NCI-H2171 treated with DMSO at 0.1 percent for 48 hours (cell line): ENCODE measurements at regions not wholly inside any gene's neighbourhood (a gene's known extent, or its start where the extent isn't known, plus 50 kb on each side); places are given as distances from the start of the nearest gene placed in this dataset.
"Not testable (repeated sequence)": the region's sequence is repeated elsewhere in the genome, so short reads cannot be mapped to it uniquely, and the experiment has no call there.

ENCODE experiments used
- DNase-seq: peaks from one replicate; lab custom pipeline; 2025; lab: John Stamatoyannopoulos, UW

DNA sequence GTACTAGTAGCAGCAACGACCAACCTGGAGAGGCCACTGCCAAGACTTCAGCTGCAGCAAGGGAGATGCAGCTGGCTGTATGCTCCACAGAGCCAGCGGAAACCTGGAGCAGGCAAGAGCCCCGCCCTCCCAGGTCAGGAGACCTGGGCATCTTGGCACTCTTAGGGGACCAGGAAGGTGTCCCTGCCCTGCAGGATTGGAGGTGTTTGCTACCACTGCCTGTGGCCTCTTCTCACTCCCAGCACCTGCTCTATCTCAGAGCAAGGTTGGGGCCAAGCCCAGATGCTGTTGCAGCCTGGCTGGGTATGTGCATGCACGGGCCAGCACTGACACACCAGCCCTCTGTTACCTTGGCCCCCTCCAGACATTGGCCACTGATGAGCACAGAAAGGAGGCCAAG, 1512.8 kb downstream of the REEP3 start:
- DNase-seq: no peak

DNA sequence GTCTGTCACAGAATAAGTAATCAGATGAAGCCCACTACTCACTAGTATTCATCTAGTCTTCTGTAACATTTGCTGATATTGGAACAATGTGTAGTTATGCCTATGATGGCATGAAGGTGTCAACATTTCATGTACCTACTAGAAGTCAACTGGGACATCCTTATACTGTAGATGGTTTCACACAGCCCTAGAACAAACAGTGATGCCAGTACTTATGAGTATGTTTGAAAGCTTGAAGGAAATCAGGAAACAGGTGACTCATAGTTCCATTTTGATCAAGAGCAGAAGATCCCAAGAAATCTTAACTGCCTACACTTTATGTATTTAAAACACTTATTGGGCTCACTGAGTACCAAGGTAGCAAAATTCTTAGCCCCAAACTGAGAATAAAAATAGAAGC, 1519.6 kb downstream of the REEP3 start:
- no peak for DNase-seq

DNA sequence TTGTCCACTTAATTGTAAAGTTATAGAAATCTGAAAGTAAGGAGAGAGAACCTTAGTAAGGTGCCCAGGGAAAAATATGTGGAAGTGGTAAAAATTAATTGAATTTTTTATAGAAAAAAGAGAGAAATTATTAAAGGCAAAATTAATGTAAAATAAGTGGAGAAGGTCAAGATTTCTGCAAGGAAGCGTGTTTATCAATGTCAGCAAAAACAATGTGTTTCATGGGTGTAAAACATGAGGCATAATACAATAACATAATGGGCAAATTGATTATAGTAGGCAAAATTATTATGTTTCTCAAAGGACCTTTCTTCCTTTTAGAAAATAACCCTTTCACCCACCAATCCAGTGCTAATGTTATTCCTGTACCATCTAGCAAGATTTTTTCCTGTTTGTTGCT, 1520.1 kb downstream of the REEP3 start:
- DNase-seq: no peak

DNA sequence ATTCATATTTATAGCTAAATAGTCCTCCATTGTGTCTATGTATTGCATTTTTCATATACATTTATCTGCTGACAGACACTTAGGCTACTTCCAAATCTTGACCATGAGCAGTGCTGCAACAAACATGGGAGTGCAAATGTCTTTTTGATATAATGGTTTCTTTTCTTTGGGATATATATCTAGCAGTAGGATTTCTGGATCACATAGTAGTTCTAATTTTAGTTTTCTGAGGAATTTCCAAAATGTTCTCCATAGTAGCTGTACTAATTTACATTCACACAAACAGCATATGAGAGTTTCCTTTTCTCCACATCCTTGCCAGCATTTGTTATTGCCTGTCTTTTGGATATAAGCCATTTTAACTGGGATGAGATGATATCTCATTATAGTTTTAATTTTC, 1521.3 kb downstream of the REEP3 start:
- DNase-seq: no peak

DNA sequence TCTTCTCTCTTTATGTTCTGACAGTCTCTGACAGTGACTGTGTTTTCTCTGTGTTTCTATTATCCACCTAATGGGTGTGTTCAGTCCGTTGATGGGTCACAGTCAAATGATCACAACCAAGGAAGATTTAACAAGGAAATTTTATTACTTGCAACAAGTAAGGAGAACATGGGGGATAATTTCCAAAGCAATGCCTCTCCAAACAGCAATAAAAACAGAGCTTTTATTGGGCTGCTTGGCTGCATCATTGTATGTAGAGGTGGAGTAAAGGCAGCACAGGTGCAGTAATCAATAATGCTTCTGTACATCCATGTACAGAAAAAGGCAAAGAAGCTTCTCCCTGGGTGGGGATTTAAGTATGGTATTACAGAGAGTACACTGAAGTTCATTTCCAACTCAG, 1525.6 kb downstream of the REEP3 start:
- DNase-seq: no peak

DNA sequence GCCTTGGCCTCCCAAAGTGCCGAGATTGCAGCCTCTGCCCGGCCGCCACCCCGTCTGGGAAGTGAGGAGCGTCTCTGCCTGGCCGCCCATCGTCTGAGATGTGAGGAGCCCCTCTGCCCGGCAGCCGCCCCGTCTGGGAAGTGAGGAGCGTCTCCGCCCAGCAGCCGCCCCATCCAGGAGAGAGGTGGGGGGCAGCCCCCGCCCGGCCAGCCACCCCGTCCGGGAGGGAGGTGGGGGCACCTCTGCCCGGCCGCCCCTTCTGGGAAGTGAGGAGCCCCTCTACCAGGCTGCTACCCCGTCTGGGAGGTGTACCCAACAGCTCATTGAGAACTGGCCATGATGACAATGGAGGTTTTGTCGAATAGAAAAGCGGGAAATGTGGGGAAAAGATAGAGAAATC, 1530.9 kb downstream of the REEP3 start:
- not testable (repeated sequence) for DNase-seq

DNA sequence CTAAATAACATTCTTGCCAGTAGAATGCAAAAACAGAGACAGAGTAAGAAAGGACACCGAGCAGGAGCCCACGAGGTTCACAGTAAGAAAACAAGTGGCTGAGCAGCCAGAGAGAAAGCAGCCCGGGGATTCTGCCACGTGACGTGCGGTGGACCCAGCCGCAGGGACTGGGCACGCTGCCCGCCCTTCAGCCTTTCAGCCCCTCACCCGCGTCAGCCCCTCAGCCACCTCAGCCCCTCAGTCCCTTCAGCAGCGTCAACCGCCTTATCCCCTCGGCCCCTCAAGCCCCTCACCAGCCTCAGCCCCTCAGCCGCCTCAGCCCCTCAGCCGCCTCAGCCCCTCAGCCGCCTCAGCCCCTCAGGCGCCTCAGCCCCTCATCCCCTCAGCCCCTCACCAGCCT, 1532.2 kb downstream of the REEP3 start:
- DNase-seq: not testable (repeated sequence)

DNA sequence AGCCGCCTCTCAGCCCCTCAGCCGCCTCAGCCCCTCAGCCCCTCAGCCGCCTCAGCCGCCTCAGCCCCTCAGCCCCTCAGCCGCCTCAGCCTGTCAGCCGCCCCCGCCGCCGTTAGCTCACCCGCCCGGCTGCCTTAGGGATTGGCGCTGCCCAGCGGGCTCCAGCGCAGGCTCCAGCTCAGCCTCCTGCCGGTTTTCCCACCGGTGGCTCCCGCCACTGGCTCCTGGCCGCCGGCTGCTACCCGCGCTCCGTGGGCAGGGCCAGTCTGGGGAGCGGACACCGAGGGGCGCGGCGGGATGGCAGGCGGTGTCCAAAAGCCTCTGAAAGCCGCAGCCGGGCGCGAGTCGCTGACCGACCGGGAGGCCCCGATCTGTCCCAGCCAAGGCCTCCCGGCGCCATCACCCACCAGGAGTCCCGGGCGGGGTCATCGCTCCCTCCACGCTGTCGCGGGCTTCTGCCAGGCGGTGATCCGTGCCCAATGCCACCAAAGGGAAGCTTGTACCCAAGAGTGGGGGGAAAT, 1532.7 kb downstream of the REEP3 start:
- DNase-seq: not testable (repeated sequence)

DNA sequence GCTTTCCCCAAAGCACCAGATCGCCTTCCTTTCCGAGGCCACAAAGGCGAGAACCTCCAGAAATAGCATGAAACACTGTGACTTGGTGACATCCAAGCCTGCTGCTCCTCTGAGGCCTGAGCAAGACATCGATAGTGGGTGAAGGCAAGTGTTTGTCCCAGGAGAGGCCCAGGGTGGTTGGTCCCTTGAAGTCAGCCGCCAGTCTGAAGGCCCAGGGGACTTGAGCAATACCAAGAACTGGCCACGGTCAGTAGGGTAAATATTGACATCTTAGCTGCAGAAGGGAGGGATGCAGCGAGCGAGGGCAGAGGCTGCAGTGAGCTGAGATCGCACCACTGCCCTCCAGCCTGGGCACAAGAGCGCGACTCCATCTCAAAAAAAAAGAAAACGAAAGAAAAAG, 1533.5 kb downstream of the REEP3 start:
- not testable (repeated sequence) for DNase-seq

DNA sequence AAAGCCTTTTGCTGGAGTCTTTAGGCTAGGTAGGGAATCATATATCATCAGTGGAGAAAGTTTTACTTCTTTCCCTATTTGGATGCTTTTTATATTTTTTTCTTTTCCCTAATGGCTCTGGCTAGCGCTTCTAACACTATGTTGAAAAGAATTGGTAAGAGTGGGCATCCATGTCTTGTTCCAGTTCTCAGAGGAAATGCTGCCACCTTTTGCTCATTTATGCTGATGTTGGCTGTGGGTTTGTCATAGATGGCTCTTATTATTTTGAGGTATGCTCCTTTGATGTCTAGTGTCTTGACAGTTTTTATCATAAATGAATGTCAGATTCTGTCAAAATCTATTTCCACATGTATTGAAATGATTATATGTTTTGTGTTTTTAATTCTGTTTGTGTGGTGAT, 1544.1 kb downstream of the REEP3 start:
- no peak for DNase-seq

DNA sequence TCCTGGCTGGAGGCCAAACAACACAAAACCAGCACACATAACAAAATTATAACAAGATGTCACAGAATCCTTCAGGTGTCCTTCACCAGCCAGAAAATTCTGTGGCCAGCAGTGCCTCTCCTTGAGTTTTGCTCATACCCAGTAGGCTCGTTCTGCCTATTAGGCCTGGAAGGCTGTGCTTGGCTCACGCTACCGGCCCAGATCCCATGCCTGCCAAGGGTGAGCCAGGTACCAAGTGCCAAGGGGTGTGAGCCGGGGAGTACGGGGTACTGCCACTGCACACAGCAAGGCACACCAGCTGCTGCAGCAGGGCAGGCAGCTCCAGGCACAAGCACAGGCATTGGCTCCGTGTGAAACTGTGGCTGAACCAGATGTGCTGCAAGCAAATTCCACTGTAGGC, 1562.0 kb downstream of the REEP3 start:
- DNase-seq: peak; percentile 77

DNA sequence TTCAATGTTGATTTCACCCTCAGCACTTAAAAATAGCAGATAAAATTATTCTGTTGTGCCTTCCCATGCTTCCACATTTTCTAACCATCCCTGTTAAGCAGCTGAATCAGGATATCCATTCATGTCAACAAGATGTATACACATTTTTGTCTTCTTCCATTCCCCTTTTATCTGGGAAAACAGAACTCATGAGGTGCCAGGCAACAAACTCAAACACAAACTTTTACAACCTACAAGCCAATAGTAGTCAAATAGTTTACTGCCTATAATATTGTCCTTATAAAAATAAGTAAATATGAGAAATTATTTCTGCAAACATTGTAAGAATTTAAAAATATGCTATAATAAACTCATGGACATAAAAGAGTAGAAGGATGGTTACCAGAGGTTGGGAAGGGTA, 1569.8 kb downstream of the REEP3 start:
- DNase-seq: no peak

DNA sequence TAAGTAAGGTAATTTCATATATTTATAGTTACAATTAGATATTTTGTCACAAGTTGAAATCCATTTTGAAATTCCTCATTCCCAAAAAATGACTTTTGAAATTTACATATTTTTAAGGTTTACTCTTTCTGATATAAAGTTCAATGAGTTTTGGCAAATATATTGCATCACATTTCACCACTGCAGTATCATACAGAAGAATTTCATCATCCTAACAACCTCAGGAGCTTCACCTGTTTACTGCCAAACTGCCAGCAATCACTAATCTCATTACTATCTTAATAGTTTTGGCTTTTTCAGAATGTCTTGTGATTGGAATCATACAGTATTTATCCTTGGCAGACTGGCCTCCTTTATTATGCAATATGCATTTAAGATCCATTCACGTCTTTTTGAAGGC, 1578.9 kb downstream of the REEP3 start:
- DNase-seq: no peak

DNA sequence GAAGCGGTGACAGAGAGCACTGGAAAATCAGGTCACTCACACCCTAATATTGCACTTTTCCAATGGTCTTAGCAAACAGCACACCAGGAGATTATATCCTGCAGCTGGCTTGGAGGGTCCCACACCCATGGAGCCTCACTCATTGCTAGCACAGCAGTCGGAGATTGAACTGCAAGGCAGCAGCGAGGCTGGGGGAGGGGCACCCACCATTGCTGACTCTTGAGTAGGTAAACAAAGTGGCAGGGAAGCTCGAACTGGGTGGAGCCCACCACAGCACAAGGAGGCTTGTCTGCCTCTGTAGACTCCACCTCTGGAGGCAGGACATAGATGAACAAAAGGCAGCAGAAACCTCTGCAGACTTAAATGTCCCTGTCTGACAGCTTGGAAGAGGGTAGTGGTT, 1579.7 kb downstream of the REEP3 start:
- DNase-seq: not testable (repeated sequence)

DNA sequence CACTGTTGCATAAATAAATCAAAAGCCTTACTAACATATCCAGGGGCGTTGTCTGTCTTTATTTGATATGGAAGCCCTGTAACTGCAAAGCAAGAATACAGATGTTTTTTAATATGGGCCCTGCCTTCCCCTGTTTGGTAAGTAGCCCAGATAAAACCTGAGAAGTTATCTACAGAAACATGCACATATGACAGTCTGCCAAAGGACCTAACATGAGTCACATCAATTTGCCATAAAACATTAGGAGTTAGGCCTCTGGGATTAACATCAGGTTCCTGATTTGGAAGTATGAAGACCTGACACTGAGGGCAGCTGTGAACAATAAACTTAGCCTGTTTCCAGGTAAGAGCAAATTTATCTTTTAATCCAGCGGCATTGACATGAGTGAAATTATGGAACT, 1588.8 kb downstream of the REEP3 start:
- DNase-seq: no peak

DNA sequence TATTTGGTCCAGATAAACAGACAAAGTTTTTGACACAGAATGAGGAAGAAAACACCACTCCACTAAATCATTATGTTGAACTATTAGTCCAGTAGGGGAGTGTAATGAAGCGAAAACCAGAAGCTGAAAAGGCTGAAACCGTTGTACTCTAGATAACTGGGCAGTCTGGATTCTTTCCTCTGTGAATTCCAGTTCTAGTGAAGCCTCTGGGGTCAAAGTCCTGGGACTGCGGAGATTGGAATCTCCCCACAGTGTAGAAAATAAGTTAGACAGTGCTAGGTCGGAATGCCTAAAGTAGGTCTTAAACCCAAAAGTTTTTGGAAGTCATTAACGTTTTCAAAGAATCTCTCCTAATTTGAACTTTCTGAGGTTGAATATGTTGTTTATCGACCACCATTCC, 1589.9 kb downstream of the REEP3 start:
- not testable (repeated sequence) for DNase-seq

DNA sequence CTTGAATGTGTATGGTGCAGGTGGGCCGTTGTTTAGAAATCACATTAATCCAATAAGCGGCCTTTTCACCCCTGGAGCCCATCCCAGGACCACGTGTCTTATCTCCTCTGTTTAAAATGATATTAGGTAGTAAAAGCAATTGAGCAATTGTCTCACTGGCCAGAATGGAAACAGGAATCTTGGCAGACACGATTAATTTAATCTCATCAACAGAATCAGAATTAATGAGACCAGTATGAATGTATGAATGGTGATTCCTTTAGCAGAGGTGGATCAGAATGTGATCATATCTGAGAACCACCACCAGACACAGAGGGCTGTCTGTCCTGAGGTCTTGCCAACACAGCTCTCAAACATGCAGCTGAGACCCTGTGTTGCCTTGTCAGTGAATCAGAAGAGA, 1591.4 kb downstream of the REEP3 start:
- no peak for DNase-seq

DNA sequence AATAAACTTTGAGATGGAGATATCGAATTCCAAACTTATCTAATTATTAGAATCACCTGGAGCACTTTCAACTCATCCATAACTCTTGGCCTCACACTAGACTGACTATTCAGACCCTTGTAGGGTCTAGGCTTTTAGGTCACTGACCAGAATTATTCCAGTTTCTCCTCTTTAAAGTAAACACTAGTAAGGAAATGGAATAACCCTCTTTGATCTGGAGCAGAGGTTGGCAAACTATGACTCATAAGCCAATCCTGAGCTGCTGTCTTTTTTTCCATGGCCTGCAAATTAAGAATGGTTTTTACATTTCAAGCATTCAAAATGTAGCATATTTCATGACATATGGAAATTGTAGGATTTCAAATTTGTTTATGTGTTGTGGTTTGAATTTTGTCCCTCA, 1601.9 kb downstream of the REEP3 start:
- no peak for DNase-seq

DNA sequence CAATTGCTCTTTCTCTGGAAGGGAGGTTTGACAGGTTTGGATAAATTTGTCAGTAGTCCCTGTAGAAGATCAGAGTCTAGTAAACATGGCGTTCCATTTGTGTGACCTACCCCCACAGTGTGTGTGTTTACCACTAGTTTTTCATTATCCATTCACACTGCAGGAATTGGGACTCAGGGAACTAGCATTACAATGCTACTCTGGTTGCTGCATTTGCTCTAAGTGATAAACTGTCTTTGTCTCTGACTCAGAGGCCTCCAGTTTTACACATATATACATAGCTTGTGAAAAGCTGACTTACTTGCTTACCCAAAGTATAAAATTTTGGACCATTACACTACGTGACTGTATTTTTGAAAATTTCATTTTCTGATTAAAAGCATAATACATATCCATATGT, 1604.0 kb downstream of the REEP3 start:
- no peak for DNase-seq

DNA sequence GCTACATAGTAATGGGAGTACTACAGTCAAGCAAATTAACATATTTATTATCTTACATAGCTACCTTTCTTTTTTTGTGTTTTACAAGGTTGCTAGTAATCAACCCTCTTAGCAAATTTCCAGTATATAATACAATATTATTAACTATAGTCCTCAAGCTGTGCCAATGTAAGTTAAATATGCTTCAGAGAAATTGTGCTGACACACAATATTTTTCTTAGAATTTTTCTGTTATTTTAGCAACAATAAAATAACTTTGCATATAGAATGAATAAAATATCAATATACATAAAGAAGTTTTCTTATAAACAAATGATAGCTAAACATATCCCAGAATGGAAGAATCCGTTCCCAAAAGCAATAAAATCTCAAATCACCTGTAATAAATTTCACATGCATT, 1605.1 kb downstream of the REEP3 start:
- DNase-seq: no peak

DNA sequence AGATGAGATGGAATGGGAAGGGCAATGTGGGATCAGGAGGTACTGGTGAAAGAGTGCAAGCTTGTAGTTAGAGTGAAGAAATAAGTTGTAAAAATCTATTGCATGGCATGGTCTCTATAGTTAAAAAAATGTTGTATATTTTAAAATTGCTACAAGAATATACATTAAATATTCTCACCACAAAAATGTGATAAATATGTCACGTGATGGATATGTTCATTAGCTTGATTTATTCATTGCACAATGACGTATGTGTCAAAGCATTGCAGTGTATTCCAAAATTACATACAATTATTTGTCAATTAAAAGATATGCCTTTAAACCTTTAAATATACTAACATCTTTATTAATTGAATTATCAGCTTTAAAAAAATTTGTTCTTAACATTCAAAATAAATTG, 1607.1 kb downstream of the REEP3 start:
- no peak for DNase-seq

DNA sequence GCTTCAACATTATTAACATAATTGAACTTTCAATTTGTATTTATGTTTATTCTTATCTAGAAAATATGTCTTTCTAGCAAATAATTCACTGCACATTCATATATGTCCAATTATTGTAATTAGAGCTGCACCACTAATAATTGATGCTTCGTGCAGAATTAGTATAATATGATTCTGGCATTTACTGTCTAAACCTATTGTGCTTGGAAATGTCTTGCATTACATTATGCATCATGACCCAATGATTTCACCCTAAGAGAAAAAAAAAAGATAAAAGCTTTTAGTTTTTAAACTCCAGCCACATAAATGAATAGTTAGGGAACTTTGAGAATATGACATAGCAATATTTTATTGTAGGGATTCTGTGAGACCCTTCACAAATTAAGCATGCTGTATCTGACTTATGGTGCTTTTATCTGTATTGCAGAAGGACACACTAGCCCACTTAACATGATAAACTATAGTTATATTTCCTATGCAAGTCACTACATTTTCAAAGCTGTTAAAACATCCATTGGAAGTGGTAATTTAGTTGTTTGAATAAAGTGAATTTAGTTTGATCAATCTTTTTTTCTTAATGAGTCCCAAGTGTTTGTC, 1609.1 kb downstream of the REEP3 start:
- DNase-seq: no peak

DNA sequence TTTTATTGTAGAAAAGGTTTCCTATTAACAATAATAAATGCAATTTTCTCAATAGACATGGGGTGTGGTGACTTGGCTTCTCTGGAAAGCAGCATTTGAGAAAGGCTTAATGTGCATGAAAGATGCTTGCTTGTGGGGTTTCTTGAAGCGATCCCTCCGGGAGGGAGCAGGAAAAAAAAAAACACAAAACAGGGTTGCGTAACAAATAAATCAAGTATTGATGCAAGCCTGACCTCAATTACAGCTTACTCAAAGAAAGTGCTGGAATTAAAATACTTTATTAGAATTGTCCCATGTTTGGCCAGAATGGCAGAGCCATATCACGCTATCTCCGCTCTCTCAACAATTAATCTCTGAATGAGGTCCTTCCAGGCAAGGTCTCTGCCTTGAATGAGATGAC, 1612.5 kb downstream of the REEP3 start:
- DNase-seq: no peak

DNA sequence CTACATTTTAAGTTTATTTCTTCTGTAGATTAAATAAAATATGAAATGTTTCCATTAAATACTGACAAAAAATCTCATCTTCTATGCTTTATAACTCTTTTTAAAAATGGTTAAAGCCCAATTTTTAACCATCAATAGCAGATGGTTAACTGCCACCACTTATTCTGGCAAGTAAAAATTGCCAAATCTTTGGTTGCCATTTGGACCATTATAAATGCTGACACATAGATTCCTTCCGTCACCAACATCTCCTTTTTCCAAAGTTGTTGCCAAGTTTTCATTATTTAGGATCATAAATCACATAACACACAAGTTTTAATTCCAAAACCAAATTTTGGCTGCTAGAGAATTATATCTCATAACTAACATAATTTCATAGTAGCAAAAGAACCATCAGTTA, 1614.3 kb downstream of the REEP3 start:
- no peak for DNase-seq
